ENCODE measurements at regions not wholly inside any gene's neighbourhood (a gene's known extent, or its start where the extent isn't known, plus 50 kb on each side); places are given as distances from the start of the nearest gene placed in this dataset.

- TF ChIP-seq, protein P1, sequence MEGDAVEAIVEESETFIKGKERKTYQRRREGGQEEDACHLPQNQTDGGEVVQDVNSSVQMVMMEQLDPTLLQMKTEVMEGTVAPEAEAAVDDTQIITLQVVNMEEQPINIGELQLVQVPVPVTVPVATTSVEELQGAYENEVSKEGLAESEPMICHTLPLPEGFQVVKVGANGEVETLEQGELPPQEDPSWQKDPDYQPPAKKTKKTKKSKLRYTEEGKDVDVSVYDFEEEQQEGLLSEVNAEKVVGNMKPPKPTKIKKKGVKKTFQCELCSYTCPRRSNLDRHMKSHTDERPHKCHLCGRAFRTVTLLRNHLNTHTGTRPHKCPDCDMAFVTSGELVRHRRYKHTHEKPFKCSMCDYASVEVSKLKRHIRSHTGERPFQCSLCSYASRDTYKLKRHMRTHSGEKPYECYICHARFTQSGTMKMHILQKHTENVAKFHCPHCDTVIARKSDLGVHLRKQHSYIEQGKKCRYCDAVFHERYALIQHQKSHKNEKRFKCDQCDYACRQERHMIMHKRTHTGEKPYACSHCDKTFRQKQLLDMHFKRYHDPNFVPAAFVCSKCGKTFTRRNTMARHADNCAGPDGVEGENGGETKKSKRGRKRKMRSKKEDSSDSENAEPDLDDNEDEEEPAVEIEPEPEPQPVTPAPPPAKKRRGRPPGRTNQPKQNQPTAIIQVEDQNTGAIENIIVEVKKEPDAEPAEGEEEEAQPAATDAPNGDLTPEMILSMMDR (IDR thresholded peaks at IDR 0.05): no peak
- no peak for TF ChIP-seq POLR2A (IDR thresholded peaks at IDR 0.05)
- TF ChIP-seq EP300 (IDR thresholded peaks at IDR 0.05): no peak
Observed at GRCh38 chr10:3278771-3279170, 106.2 kb upstream of the PITRM1 start.

Measured in stomach (tissue), 4 donors.